OCI-LY1 (cell line): ENCODE measurements at regions not wholly inside any gene's neighbourhood (a gene's known extent, or its start where the extent isn't known, plus 50 kb on each side); places are given as distances from the start of the nearest gene placed in this dataset.

Experiments
- EZH2 ChIP-seq: fragments of 200-600 bp; sonication (generic), shearing (Covaris generic); IDR thresholded peaks from 2 replicates; pipeline ENCODE4 v1.8.0; 2017; ENCODE audit warnings: borderline replicate concordance, mixed run types, mild to moderate bottlenecking, antibody characterized with exemption, low read length, moderate library complexity, mixed read lengths
- TF ChIP-seq, protein P1 (sequence below): fragments of 200-600 bp; sonication (generic), shearing (Covaris generic); IDR thresholded peaks from 2 replicates; pipeline ENCODE4 v1.5.1; 2017; ENCODE audit warnings: mild to moderate bottlenecking, antibody characterized with exemption, low read length, moderate library complexity, mixed read lengths

DNA sequence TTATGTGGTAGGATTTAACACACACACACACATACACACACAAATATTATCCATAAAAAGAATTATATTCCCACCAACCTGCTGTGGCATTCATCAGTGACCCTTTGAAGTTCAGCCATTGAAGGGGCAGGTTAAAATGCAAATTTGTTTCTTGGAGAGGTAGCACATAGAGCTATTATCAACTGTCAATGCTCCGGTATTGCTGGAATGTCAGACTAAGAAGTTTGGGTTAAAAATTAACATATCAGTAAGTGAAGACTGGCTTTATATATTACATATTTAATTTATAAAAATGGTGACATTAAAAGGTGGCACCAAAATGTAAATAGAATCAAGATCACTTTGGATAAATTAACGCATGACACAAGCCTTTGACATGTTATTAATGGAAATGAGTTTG, 207.3 kb downstream of the DAD1 start:
- TF ChIP-seq, protein P1, sequence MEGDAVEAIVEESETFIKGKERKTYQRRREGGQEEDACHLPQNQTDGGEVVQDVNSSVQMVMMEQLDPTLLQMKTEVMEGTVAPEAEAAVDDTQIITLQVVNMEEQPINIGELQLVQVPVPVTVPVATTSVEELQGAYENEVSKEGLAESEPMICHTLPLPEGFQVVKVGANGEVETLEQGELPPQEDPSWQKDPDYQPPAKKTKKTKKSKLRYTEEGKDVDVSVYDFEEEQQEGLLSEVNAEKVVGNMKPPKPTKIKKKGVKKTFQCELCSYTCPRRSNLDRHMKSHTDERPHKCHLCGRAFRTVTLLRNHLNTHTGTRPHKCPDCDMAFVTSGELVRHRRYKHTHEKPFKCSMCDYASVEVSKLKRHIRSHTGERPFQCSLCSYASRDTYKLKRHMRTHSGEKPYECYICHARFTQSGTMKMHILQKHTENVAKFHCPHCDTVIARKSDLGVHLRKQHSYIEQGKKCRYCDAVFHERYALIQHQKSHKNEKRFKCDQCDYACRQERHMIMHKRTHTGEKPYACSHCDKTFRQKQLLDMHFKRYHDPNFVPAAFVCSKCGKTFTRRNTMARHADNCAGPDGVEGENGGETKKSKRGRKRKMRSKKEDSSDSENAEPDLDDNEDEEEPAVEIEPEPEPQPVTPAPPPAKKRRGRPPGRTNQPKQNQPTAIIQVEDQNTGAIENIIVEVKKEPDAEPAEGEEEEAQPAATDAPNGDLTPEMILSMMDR = no peak
- no peak for TF ChIP-seq EZH2
